Chondrocyte (in vitro differentiated cells): ENCODE measurements at regions not wholly inside any gene's neighbourhood (a gene's known extent, or its start where the extent isn't known, plus 50 kb on each side); places are given as distances from the start of the nearest gene placed in this dataset.
A peak's percentile ranks its signal among the peaks of the same experiment; 100 is the strongest.

Experiments
- DNase-seq: peaks from one replicate; pipeline ENCODE4 v3.0.0; 2021; ENCODE audit warnings: mixed read lengths, low spot score
- H3K27ac Mint-ChIP-seq: one replicate; pipeline ENCODE4 v1.8.0; 2021; ENCODE audit warnings: mild to moderate bottlenecking, moderate library complexity, mixed read lengths; ENCODE audit not compliant: unreplicated experiment
- H3K27me3 Mint-ChIP-seq: 2 replicates; pipeline ENCODE4 v1.8.0; 2021; ENCODE audit warnings: low read depth, mixed read lengths
- H3K36me3 Mint-ChIP-seq: 2 replicates; pipeline ENCODE4 v1.8.0; 2021; ENCODE audit warnings: low read depth, mixed read lengths
- H3K4me1 Mint-ChIP-seq: 2 replicates; pipeline ENCODE4 v1.8.0; 2021; ENCODE audit warnings: low read depth, mild to moderate bottlenecking, mixed read lengths
- H3K4me3 Mint-ChIP-seq: one replicate; pipeline ENCODE4 v1.8.0; 2021; ENCODE audit warnings: mild to moderate bottlenecking, moderate library complexity, mixed read lengths; ENCODE audit not compliant: unreplicated experiment
- H3K9me3 Mint-ChIP-seq: 2 replicates; pipeline ENCODE4 v1.8.0; 2021; ENCODE audit warnings: low read depth, mixed read lengths
- CTCF ChIP-seq: fragments of 200-600 bp; sonication (generic); IDR thresholded peaks from 2 replicates; pipeline ENCODE4 v1.5.0; 2021; ENCODE audit warnings: antibody characterized with exemption, mild to moderate bottlenecking, moderate library complexity

DNA sequence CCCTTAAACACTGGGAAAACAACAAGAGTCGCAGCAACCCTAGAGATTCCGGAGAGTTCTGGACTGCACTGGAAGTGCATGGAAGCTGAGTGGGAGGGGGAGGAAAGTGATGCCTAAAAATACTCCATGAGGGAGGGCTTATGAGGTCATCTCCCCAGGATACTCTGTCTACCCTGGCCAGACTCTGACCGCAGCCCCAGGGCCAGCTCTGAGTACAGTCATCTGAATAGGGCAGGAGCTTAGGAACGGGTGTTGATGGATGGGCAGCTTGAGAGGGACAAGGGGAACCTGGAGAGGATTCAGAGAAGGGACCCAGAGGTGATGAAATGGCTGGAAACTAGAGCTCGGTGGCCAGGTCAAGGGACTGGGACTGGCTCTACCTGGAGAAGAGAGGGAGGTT is 79.3 kb upstream of the IGFBP5 start:
- Mint-ChIP-seq H3K27ac (peak overlapping the region; percentile 97), H3K9me3 (peaks cover 10% of the 10 kb centered on the region), H3K27me3 (no peaks in the 10 kb centered on the region), H3K4me3 (peak overlapping the region; percentile 41), H3K4me1 (peaks cover 27% of the 10 kb centered on the region), H3K36me3 (peaks cover 3% of the 10 kb centered on the region)
- no peak for TF ChIP-seq CTCF
- DNase-seq, result no peak

- H3K27ac Mint-ChIP-seq, result peak overlapping the region; percentile 97
- peak overlapping the region; percentile 41 for H3K4me3 Mint-ChIP-seq
- H3K4me1 Mint-ChIP-seq, result peaks cover 27% of the 10 kb centered on the region
- no peaks in the 10 kb centered on the region for H3K27me3 Mint-ChIP-seq
- no peak for TF ChIP-seq CTCF
- H3K36me3 Mint-ChIP-seq, result peaks cover 3% of the 10 kb centered on the region
- no peak for DNase-seq
- peaks cover 8% of the 10 kb centered on the region for H3K9me3 Mint-ChIP-seq
Observed at GRCh38 chr2:216774180-216774579, 78.8 kb upstream of the IGFBP5 start.

DNA sequence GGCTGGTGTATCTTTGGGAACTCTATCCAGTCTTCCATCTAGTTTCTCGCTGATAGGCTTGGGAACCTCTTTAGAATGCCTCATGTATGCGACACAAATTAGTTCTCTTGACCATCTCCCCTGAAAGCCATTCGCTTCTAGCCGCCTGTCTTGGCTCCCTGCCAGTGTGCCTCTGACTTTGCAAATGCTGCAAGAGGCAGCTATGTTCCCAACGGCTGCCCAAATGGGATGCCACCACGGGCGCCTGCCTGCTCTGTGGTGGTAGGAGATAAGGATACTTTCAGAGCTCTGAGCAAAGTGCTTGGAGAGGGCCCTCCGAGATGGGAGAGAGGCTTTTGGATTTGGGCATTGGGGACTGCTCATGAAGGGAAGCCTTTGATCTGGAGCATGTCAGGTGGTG is 77.7 kb upstream of the IGFBP5 start:
- Mint-ChIP-seq H3K36me3 (peaks cover 3% of the 10 kb centered on the region), H3K27ac (no peak overlapping the region), H3K27me3 (no peaks in the 10 kb centered on the region), H3K4me3 (no peak overlapping the region), H3K4me1 (peaks cover 27% of the 10 kb centered on the region), H3K9me3 (peaks cover 6% of the 10 kb centered on the region)
- DNase-seq, result no peak
- no peak for TF ChIP-seq CTCF

DNA sequence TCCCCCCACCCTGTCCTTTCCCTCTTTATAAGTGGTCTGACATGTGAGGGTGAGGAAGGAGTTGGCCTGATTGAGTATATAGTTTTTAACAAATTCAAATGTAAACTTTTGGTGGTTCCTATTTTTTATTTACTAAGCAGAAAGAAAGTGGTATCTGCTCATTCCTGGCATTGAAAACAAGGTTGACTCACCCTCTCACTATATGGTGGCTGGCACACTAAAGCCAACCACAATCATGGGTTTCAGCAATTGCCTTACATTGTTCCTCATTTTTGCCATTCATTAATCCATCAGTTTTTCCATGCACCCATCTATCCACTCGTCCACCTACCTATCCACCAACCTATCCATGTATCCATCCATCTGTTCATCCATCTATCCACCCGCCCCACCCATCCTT is 75.4 kb upstream of the IGFBP5 start:
- H3K9me3 Mint-ChIP-seq, result peaks cover 6% of the 10 kb centered on the region
- H3K4me3 Mint-ChIP-seq, result no peak overlapping the region
- H3K36me3 Mint-ChIP-seq, result peaks cover 5% of the 10 kb centered on the region
- peaks cover 2% of the 10 kb centered on the region for H3K27me3 Mint-ChIP-seq
- H3K27ac Mint-ChIP-seq, result no peak overlapping the region
- no peak for DNase-seq
- no peak for TF ChIP-seq CTCF
- peaks cover 24% of the 10 kb centered on the region for H3K4me1 Mint-ChIP-seq

- Mint-ChIP-seq H3K27me3 (peaks cover 2% of the 10 kb centered on the region), H3K9me3 (peaks cover 6% of the 10 kb centered on the region), H3K27ac (no peak overlapping the region), H3K4me1 (peaks cover 20% of the 10 kb centered on the region), H3K4me3 (no peak overlapping the region), H3K36me3 (peaks cover 5% of the 10 kb centered on the region)
- no peak for TF ChIP-seq CTCF
- no peak for DNase-seq
Observed at GRCh38 chr2:216770050-216770449, 74.7 kb upstream of the IGFBP5 start.
